Smooth muscle cell of the brain vasculature (primary cell): ENCODE measurements at regions not wholly inside any gene's neighbourhood (a gene's known extent, or its start where the extent isn't known, plus 50 kb on each side); places are given as distances from the start of the nearest gene placed in this dataset.
"Not testable (repeated sequence)": the region's sequence is repeated elsewhere in the genome, so short reads cannot be mapped to it uniquely, and the experiment has no call there.

ENCODE experiments used
- DNase-seq: peaks from one replicate; pipeline ENCODE4 v3.0.0-alpha.2; 2012; ENCODE audit warnings: low read depth, low spot score

GRCh38 chr12:89156340-89156739 lies 196.0 kb downstream of the DUSP6 start:
- no peak for DNase-seq

GRCh38 chr12:89155826-89156225 lies 196.5 kb downstream of the DUSP6 start:
- no peak for DNase-seq

- DNase-seq = no peak
These were observed 197.4 kb downstream of the DUSP6 start for GRCh38 chr12:89154743-89155499.

GRCh38 chr12:89153341-89153740 lies 199.0 kb downstream of the DUSP6 start:
- DNase-seq = no peak

GRCh38 chr12:89151536-89151935 lies 200.8 kb downstream of the DUSP6 start:
- DNase-seq = no peak

GRCh38 chr12:89150789-89151188 lies 201.5 kb downstream of the DUSP6 start:
- DNase-seq = not testable (repeated sequence)

- no peak for DNase-seq
These were observed 211.6 kb downstream of the DUSP6 start for GRCh38 chr12:89140602-89141238.

- DNase-seq = no peak
These were observed 212.2 kb downstream of the DUSP6 start for GRCh38 chr12:89140141-89140540.

GRCh38 chr12:89139390-89139789 lies 212.9 kb downstream of the DUSP6 start:
- no peak for DNase-seq

- DNase-seq = no peak
These were observed 214.1 kb downstream of the DUSP6 start for GRCh38 chr12:89138048-89138852.

GRCh38 chr12:89135976-89136634 lies 216.2 kb downstream of the DUSP6 start:
- DNase-seq = no peak

GRCh38 chr12:89134213-89134770 lies 218.0 kb downstream of the DUSP6 start:
- no peak for DNase-seq

- DNase-seq = no peak
These were observed 223.0 kb downstream of the DUSP6 start for GRCh38 chr12:89129167-89129870.

GRCh38 chr12:89126712-89127111 lies 225.6 kb downstream of the DUSP6 start:
- DNase-seq = no peak

- no peak for DNase-seq
These were observed 229.4 kb downstream of the DUSP6 start for GRCh38 chr12:89122852-89123251.

- DNase-seq = no peak
These were observed 234.8 kb downstream of the DUSP6 start for GRCh38 chr12:89117448-89118034.

GRCh38 chr12:89111964-89112363 lies 240.3 kb downstream of the DUSP6 start:
- DNase-seq = no peak

- DNase-seq = no peak
These were observed 244.0 kb downstream of the DUSP6 start for GRCh38 chr12:89108265-89108664.

- DNase-seq = no peak
These were observed 245.4 kb downstream of the DUSP6 start for GRCh38 chr12:89106950-89107349.

- DNase-seq = no peak
These were observed 247.1 kb downstream of the DUSP6 start for GRCh38 chr12:89105243-89105642.

GRCh38 chr12:89103831-89104230 lies 248.5 kb downstream of the DUSP6 start:
- DNase-seq = no peak
